BJ (cell line): ENCODE measurements at regions not wholly inside any gene's neighbourhood (a gene's known extent, or its start where the extent isn't known, plus 50 kb on each side); places are given as distances from the start of the nearest gene placed in this dataset.

ENCODE experiments used
- CTCF ChIA-PET: fragments of 350-600 bp; formaldehyde crosslinking; extraction: SDS; loops from one replicate; lab custom pipeline; 2021; ENCODE audit warnings: antibody characterized with exemption, inconsistent platforms; lab: Yijun Ruan, JAX
- POLR2A ChIA-PET: fragments of 300-600 bp; sonication (Branson Sonifier 250); formaldehyde crosslinking; extraction: SDS; loops from one replicate; lab custom pipeline; 2021; ENCODE audit warnings: antibody characterized with exemption; lab: Charles Lee
- DNase-seq: peaks from one replicate; pipeline ENCODE4 v3.0.0-alpha.2; 2011; ENCODE audit warnings: low read depth
- H3K27me3 ChIP-seq: 2 replicates; pipeline ENCODE4 v1.6.0; 2011; ENCODE audit warnings: low read length; ENCODE audit not compliant: control insufficient read depth, insufficient read depth
- H3K36me3 ChIP-seq: 2 replicates; pipeline ENCODE4 v1.5.1; 2011; ENCODE audit warnings: low read length; ENCODE audit not compliant: control insufficient read depth, insufficient read depth
- H3K4me3 ChIP-seq: 2 replicates; pipeline ENCODE4 v1.5.1; 2011; ENCODE audit warnings: low read depth, mild to moderate bottlenecking, control low read depth, low read length
- TF ChIP-seq, protein P1 (sequence below): IDR thresholded peaks from 2 replicates; pipeline ENCODE4 v1.5.1; 2011; ENCODE audit warnings: low read depth, mild to moderate bottlenecking, control low read depth, inconsistent platforms, low read length, moderate library complexity; ENCODE audit not compliant: insufficient read depth

DNA sequence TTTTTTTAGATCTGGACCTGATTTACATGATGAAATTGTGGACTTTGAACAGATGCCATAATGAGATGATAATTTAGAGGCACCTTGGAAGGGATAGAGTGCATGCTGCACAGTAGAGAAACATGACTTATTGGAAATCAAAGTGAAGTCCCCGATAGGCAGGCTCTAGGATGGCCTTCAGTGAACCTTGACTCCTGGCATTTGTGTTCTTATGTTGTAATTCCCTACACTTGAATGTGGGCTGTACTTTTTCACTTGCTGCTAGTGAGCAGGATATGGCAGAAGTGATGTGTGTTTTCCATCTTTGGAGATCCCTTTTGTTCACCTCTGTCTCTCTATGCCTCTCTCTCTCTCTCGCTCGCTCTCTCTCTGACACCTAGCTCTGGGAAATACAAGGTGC is 1614.6 kb downstream of the PCDH9 start:
- H3K36me3 ChIP-seq, result no peaks in the 10 kb centered on the region
- ChIA-PET CTCF (no interaction called here), POLR2A (no interaction called here)
- TF ChIP-seq, protein P1, sequence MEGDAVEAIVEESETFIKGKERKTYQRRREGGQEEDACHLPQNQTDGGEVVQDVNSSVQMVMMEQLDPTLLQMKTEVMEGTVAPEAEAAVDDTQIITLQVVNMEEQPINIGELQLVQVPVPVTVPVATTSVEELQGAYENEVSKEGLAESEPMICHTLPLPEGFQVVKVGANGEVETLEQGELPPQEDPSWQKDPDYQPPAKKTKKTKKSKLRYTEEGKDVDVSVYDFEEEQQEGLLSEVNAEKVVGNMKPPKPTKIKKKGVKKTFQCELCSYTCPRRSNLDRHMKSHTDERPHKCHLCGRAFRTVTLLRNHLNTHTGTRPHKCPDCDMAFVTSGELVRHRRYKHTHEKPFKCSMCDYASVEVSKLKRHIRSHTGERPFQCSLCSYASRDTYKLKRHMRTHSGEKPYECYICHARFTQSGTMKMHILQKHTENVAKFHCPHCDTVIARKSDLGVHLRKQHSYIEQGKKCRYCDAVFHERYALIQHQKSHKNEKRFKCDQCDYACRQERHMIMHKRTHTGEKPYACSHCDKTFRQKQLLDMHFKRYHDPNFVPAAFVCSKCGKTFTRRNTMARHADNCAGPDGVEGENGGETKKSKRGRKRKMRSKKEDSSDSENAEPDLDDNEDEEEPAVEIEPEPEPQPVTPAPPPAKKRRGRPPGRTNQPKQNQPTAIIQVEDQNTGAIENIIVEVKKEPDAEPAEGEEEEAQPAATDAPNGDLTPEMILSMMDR, result no peak
- DNase-seq, result no peak
- H3K27me3 ChIP-seq, result no peaks in the 10 kb centered on the region
- no peak overlapping the region for H3K4me3 ChIP-seq

DNA sequence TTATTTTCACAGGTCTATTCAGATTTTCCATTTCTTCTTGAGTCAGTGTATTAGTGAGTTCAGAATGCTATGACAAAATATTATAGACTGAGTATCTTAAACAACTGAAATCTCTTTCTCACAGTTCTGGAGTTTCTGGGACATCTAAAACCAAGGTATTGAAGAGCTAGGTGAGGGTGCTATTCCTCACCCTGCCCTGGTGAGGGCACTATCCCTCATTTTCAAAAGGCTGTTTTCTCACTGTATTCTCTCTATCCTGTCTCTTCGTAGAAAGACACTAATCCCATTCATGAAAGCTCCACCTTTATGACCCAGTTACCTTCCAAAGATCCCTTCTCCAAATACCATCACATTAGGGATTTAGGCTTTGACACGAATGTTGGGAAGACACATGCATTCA is 1617.1 kb downstream of the PCDH9 start:
- CTCF ChIA-PET, result interaction anchor here (1.1 kb wide), 1 partner anchor 10 kb away, joined by 3 read pairs; no protein-coding TSS in a partner anchor
- Histone ChIP-seq H3K27me3 (no peaks in the 10 kb centered on the region), H3K36me3 (no peaks in the 10 kb centered on the region), H3K4me3 (no peak overlapping the region)
- no peak for DNase-seq
- TF ChIP-seq, protein P1, result no peak
- POLR2A ChIA-PET, result no interaction called here

DNA sequence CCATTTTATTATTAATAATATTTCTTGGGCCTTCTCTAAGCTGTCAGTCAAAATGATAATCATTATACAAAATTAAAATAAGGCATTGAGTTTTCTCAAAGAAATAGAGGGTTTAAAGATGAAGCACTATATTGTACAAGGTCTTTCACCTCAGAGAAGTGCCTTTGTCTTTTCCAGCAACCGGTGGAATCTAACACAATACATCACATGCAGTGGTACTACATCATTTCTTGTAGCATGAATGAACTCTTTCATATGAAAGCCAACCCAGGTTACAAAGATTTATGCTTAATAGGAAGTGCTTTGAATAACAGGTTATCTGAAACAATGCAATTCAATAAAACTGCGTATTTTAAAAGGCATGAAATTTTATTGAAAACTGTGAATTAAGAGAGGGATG is 1620.8 kb downstream of the PCDH9 start:
- TF ChIP-seq, protein P1, result no peak
- H3K4me3 ChIP-seq, result no peak overlapping the region
- H3K36me3 ChIP-seq, result no peaks in the 10 kb centered on the region
- ChIA-PET POLR2A (no interaction called here), CTCF (interaction anchor here (1.2 kb wide), 1 partner anchor 9 kb away, joined by 3 read pairs; no protein-coding TSS in a partner anchor)
- no peaks in the 10 kb centered on the region for H3K27me3 ChIP-seq
- no peak for DNase-seq

DNA sequence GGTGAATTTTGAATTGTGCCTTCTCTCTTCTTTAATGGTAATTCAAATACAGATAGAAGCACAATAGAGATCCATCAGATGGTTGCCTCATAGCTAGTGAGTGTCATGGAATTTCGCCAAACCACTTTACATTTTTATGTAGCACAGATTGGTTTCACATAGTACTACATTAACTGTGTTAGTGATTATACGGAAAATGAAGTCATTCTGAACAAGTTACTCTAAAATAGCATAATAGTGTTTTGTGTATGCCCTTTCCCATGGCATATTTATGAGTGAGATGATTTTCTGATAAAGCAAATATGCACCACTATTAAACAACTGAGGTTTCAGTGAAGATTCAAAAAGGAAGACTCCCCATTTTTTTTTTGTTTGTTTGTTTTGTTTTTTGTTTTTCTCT is 1623.5 kb downstream of the PCDH9 start:
- DNase-seq, result no peak
- H3K4me3 ChIP-seq, result no peak overlapping the region
- H3K27me3 ChIP-seq, result no peaks in the 10 kb centered on the region
- POLR2A ChIA-PET, result no interaction called here
- H3K36me3 ChIP-seq, result no peaks in the 10 kb centered on the region
- TF ChIP-seq, protein P1, result no peak
- CTCF ChIA-PET, result no interaction called here

DNA sequence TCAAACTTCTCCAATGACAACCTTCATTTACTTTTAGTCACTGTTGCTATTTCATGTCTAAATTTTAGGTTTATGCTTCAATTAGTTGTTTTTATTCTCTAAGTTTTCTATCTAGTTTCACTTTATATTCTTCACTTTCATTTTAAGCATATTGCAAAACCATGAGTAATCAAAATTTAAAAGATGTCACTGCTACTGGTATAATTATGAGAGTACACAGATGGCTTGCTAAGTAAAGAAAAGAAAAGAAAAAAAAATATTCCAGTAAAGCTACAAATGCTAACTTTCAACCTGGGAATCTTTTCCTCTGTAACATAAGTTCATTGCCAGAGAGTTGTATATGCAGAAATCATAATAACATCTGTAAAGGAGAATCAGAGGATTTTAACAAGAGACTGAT is 1624.7 kb downstream of the PCDH9 start:
- H3K27me3 ChIP-seq, result no peaks in the 10 kb centered on the region
- ChIA-PET CTCF (no interaction called here), POLR2A (no interaction called here)
- DNase-seq, result no peak
- TF ChIP-seq, protein P1, result no peak
- H3K4me3 ChIP-seq, result no peak overlapping the region
- no peaks in the 10 kb centered on the region for H3K36me3 ChIP-seq
